ENCODE measurements at regions not wholly inside any gene's neighbourhood (a gene's known extent, or its start where the extent isn't known, plus 50 kb on each side); places are given as distances from the start of the nearest gene placed in this dataset.
"Not testable (repeated sequence)": the region's sequence is repeated elsewhere in the genome, so short reads cannot be mapped to it uniquely, and the experiment has no call there.

DNA sequence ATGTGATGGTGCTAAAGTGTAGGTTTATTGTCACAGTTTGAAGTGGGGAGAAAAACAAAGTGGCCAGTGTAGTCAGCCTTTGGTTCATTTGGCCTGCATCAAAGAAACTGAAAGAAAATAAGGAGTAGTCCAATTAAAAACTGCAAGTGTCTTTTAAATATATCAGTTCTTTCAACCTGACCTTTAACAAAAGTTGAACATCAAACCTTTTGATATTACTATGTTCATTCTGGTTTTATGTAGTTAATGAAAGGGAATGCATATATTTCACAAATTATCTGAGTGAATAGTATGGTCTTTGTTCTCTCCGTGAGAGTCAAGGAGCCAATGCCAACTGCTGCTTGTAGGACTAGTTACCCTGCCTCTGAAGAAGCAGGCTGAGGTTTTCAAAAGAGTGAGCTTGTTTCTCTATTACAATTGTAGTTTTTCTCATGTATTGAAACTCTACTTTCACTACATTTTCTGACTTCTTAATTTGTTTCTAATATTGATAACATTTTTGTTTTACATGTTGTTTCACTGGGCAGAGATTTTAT is 1160.8 kb upstream of the LRRTM3 start:
- DNase-seq = no peak

DNA sequence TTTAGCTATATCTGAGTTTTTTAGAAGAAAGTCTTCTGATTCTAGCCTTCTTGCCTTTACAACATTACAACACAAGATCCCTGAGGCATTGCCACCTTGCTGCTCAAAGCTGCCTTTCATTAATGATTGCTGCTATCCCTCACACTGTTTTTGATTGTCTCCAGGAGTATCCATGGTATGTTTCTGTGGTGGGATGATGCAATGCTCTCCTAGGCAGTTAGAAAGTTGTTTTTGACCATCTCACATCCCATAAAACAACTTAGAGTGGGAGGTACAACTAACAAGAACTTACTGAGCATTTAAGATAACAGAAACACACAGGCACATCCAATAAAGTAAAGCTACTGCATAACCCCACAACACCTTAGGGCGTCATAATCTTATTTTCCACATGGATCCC is 1156.0 kb upstream of the LRRTM3 start:
- DNase-seq = no peak

DNA sequence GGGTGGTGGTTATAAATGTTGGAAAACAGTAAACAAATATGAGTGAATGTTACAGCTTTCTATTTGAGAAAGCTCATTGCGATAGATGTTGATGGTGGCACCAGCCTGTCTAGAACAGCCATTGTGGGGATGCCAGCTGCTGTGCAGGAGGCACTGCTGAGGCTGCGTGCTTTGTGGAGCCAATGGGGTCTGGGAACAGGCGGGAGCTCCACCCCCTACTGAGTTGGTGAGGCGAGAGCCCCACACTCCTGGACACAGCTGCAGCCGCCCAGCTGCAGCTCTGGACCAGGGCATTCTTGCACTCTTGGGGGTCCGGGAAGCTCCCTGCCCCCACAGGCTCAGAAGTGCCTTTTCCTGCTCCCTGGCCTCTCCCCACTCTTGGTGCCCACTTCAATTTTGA is 1147.1 kb upstream of the LRRTM3 start:
- no peak for DNase-seq

DNA sequence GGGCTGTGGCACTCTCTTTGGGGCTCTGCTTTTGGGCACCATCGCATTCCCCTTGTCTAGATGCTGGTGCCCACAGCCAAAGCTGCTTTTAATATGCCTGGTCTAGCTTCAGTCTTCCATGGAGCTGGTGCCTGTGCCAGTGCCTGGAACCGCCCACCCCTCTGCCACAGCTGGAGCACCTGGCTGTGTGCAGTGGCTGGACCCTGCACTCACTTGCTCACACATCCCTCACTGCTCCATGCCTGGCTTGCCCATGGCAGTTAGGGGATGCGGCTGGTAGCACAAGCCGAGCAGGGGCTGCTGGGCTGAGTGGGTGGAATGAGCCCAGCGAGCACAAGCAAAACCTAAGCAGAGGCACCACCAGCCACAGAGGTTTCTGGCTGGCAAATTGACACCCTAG is 1145.9 kb upstream of the LRRTM3 start:
- no peak for DNase-seq

DNA sequence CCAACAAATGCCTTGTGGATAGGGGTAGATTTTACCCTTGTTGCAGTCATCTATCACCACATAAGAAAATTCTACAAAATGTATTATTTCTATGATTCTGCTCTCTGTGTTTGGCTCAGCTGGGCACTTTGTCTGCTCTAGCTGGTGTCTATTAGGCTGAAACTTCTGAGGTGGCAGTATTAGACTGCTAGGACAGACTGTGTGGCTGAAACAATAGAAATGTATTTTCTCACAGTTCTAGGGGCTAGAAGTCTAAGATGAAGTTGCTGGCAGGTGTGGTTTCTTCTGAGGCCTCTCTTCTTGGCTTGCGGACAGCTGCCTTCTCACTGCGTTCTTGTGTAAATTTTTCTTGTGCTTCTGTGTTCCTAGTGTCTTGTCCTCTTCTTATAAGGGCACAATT is 1139.6 kb upstream of the LRRTM3 start:
- no peak for DNase-seq

DNA sequence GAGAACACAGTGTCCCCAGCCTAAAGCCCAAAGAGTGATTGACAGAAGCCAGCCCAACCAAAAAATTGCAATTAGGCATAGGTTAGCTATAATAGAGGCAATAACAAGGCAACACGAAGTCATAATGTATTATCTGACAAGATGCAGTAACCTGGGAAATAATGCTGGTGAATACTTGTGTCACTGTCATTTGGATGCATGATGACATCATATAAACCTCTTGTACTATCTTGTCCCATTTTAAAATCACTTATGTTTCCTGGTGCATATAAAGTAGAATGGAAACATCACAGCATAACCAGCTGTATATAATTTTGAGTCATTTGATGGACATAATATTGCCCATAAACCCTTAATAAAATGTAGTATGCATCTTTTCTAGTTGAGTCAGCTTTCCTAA is 1138.3 kb upstream of the LRRTM3 start:
- DNase-seq = no peak

DNA sequence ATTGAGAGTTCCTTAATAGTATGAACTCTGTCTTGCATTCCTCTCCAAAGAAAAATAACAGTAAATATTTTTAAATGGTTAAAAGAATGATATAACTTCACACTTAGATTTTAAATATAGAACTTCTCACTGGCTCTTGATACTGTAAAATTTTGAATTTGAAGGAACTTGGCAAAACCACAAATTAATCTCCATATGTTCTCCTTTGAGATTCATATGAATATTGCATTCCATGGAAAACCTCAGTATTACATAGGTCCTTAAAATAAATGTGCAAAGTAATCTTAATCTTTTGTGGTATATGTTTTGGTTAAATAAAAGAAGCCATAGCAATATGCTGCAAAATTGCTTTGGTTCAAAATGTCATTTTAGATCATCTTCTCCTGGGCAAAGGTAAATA is 1137.6 kb upstream of the LRRTM3 start:
- no peak for DNase-seq

DNA sequence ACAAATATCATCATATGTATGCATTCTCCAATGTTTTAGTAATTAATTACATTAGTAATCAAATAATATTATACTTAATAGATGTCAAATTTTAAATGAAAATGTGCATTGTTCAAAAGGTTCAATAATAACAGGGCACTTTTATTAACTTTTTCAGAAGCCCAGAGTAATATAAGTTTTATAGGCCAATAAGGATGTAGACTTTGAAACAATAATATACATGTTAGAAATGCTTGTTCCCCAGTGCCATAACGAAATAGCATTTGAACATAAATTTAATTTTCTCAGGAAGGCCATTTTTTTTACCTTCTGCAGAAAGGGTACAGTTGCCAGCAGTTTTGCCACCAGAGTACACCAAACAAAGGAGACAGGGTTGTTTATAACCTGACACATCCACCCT is 1133.9 kb upstream of the LRRTM3 start:
- DNase-seq = no peak

DNA sequence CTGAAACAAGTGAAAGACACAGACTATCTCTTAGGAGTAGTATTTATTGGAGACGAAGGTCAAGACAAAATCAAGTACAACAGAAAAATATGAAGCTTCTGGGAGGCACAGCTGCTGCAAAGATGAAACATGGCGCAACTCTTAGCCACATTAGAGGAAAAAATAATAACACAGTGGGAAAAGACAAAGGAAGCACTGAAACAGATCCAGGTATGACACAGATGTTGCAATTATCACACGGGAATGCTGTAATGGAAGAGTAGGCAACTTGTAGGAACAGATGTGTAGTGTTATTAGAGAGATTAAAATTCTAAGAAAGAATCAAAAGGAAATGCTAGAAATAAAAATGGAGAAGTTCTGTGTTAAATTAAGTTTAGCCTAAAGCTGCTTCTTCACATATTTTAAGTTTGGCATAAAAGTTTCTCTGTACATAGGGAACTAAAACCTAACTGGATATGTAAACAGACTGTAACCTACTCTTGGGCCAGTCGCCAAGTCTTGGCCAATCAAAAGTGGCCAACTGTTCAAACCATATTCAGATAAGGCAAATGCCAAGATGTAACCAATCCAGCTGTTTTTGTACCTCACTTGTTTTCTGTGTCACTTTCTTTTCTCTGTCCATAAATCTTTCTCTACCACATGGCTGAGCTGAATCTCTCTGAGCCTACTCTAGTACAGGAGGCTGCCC is 1132.0 kb upstream of the LRRTM3 start:
- DNase-seq = no peak

DNA sequence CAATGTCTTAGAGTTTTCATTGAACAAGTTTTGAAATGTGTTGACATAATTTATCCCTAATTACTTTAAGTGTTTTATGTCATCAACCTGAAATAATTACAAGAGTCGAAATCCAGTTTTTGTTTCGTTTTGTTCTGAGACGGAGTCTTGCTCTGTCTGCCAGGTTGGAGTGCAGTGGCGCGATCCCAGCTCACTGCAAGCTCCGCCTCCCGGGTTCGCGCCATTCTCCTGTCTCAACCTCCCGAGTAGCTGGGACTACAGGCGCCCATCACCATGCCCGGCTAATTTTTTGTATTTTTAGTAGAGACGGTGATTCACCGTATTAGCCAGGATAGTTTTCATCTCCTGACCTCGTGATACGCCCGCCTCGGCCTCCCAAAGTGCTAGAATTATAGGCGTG is 1131.0 kb upstream of the LRRTM3 start:
- DNase-seq = not testable (repeated sequence)

DNA sequence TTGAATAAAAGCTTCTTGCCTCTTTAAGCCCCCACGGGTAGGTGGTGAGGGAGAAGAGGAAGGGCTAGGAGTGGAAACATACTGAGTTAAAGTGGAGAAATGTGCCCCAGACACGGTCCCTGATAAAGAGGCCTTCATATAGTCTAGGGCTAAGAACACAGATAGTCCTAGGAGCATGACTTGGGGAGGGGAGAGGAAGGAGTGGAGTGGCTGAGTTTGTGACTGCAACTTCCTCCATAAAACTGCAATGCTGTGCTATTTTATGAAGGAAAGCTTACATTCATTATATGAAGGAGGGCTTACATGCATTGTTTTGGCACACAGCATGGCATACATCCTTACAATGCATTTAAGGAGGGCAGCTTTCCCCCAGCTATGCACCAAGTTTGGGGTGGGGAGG is 1129.4 kb upstream of the LRRTM3 start:
- DNase-seq = no peak

DNA sequence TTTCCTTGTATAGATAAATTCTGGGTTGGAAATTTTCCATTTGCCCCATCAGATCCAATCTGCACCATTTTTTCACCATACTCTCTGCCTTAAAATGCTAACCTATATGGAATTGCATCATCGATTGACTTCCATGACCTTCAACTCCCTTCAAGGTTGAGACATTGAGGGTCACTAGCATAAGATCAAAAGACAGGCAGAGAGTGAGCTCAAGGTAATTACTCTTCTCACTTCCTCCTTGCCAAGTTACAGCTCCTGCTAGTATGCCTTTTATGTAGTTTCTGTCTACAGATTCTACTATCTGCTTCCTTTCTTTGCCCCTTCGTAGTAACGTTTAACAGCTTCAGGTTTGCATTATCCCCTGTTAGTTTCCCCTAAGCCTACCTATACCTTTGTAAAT is 1127.7 kb upstream of the LRRTM3 start:
- DNase-seq = no peak

DNA sequence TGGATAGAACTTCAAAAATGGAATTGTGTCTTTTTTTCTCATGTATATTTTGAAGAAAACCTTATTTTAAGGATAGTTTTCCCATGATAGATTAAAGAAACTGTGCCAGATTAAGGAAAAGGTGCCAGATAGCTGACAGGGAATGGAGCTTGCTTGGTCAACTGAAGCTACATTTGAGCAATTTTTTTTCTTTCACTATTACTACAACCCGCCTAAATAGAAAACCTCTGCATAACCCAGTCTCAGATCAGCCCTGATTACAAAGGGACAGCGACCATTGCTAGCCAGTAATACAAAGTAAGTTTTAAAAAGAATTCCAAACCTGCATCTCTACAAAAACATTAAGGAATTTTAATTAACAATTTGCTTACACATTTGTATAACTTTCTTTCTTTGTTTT is 1123.4 kb upstream of the LRRTM3 start:
- no peak for DNase-seq

DNA sequence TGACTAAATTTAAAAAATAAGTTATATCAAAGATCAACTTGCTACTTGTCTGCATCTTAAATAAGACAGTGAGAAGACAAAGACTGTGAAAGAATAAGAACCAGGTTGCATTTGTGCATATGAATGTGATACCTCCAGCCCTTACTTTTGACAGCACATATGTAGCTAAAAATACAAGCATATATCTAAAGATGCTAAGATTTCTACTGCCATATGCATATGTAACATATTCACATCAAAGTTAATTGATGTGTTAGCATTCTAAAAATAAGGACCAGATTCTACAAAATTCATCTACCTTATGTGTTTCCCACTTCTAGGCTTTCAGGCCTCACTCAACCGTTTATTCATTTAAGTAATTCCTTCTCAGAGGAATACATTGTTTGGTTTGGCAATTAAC is 1120.3 kb upstream of the LRRTM3 start:
- DNase-seq = no peak

DNA sequence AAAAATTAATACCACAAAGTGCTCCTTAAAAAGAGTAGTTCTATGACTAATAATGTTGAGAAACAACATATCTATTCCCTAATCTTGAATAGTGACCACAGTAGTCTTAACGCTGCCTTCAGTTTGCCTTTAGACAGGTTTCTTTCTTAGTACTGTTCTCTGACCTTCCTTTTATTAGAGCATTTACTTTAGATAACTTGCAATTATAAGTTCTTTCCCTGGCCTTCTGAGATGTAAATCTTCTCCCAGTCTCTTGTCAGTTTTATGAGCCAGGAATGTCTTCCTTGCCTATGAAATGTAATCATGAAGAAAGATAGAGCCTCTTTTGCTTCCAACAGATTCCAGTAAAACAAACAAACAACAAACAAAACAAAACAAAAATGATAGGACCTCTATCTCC is 1119.8 kb upstream of the LRRTM3 start:
- no peak for DNase-seq

DNA sequence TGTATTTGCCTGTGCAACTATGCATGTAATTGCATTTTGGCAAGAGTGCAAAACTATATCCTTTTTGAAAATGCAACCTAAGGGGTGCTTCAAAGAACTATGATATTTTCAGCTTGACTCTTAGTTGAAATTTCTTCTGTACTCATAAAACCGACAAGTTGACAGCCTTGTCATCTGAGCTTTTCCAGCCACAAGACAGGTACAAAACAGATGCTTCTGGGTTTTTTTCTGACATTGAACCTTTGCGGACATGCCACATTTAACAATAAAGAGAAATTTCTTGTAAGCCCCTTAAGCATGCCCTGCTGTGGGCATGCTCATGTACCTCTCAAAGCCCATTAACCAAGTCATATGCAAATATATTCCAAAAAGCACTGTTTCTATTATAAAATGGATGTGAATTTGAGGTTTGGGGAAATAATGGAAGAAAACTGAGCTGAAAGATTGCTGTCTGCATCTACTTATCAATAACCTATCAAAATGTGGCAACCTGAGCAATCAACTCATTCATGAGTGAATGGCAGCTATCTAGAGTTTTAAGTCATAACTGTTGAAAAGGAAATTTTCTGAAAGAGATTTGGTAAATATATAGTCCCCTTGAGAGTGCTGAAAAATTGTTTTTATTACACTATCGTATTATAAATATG is 1117.0 kb upstream of the LRRTM3 start:
- no peak for DNase-seq

DNA sequence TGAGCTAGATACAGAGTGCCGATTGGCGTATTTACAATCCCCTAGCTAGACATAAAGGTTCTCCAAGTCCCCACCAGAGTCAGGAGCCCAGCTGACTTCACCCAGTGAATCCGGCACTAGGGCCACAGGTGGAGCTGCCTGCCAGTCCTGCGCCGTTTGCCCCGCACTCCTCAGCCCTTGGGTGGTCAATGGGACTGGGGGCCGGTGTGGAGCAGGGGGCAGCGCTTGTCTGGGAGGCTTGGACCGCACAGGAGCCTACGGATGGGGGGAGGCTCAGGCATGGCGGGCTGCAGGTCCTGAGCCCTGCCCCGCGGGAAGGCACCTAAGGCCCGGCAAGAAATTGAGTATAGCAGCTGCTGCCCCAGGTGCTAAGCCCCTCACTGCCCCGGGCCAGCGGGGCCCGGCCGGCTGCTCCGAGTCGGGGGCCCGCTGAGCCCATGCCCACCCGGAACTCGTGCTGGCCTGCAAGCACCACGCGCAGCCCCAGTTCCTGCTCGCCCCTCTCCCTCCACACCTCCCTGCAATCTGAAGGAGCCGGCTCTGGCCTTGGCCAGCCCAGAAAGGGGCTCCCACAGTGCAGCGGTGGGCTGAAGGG is 1113.8 kb upstream of the LRRTM3 start:
- DNase-seq = no peak

DNA sequence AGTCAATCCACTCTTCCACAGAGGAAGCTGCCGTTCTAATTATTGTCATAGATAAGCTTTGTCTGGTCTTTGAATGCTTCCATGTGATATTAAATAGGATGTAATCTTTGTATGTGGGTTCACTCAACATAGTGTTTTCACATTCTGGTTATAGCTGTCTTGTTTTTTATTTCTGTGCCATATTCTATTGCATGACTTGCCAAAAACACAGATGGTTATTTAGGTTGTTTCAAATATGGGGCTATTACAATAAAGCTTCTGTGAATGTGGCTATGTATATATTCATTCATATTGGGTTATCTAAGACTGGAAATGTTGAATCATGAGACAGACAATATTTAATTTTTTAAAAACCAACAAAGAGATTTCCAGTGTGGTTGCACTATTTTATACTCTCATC is 1109.3 kb upstream of the LRRTM3 start:
- no peak for DNase-seq

DNA sequence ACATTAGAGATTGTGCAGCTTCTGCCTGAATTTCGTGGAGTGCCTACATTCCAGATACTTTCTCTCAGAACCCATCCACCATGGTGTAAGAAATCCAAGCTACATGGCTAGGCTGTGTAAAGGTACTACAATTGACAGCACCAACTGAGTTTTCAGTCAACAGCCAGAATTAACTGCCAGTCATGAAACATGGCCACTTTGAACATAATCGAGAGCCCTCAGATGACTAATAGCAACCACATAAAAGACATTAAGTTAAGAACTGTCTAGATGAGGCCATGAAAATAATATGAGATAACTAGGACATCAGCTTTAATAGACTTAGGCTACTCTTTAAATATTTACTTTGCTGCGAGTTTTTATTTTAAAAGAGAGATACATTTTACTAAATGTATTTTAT is 1106.8 kb upstream of the LRRTM3 start:
- no peak for DNase-seq

DNA sequence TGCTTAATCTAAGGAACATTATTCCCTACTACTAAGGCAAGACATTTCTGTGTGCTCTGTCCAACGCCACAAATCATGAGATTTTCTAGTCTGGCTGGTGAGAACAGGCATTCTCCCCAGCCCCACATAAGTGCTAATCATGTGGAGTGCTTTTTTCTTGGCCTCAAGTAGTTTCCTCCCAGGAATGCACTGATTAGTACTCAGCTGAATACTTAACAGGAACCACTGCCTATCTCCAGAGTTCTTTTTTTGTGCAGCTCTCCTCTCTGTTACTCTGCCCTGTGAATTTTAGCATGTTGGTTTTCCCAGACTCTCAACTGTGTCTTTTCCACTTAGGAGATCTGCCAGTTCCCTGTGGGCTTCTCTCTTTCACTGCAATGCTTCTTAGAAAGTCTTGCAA is 1098.5 kb upstream of the LRRTM3 start:
- DNase-seq = no peak

DNA sequence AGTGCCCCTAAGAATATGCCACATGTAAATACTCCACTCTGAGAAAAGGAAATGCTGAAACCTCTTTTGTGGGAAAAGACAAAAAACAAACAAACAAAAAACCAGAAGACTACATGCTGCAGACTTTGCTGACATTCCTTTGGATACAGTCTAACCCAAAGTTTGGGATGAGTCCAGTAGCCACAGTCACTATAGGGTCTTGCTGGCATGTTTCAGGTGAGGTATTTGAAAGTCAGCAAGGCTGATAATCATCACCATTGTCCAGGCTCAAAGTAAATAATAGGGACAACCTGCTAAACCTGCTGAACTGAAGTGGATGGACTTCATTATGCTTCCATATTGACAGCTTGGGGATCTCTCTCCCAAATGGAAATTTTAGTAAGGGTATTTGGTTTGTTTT is 1087.0 kb upstream of the LRRTM3 start:
- DNase-seq = no peak

DNA sequence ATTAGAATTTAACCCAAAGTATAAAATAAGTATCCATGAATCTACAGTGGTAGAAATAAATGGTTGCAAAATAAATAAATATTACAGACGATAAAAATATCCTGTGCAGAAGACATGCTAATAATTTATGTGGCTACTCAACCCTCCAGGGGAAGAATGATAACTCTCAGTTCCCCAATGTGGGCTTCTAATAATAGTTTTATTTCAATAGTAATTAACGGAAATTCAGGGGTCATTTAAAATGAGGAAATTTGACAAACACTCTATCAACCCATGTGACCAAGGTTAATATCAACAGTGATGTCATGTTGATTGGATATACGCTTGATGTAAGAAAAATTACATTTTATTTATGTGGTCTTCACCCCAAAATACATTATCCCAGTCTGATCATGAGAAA is 1082.6 kb upstream of the LRRTM3 start:
- no peak for DNase-seq

DNA sequence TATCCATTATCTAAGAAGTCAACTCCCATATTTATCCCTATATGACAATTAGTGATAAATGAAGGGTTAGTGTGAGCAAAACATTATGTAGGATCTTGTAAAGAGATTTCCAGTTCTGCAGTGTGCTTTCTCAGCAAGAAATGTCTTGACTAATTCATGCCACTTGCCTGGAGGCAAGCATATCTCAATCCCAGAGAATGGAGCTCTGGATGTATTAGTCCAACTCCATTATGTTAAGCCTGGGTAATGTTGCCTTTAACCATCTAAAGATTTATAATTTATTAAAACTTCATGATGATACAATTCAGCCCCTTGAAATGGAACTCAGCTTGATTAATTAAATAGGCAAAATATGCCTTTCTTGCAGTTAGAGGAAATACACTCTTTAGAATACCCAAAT is 1079.9 kb upstream of the LRRTM3 start:
- DNase-seq = no peak

DNA sequence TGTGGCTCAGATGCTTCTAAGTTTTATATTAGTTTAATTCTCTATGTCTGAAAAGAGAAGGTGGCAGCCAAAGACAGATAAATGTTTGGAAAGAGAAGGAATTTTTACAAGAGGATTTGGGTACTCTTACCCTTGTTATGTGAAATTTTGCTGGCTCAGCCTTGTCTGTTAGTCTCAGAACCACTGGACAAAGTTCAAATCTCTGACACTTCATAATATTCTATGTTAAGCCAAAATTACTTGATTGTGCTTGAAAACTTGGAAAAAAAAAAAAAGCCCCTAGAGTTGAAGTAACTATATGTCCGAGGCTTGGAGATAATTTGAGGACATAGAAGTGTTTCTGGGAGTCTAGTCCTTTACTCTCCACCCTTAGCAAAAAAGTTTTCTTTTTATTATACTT is 1079.3 kb upstream of the LRRTM3 start:
- DNase-seq = no peak

DNA sequence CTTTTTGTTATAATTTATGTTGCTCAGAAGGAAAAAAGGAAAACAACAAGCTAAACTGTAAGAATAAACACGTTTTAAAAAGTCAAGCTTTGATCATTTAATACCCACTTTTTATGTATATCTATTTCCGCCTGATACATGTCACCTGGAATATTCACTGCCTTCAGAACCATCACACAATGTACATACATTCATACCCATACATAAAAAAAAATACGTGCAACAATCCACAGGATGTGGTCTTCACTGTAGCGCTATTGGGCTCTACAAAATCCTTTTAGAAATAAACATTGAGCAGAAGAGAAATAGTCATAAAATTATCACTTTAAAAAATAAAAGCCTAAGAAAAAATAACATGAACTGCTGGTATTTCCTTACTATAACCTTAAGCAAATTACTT is 1078.9 kb upstream of the LRRTM3 start:
- DNase-seq = no peak
